Astrocyte (in vitro differentiated cells and primary cell): ENCODE measurements at regions not wholly inside any gene's neighbourhood (a gene's known extent, or its start where the extent isn't known, plus 50 kb on each side); places are given as distances from the start of the nearest gene placed in this dataset.

ENCODE experiments used
- DNase-seq: peaks from one replicate; pipeline ENCODE4 v3.0.0-alpha.2; 2010; ENCODE audit warnings: low read depth
- FAIRE-seq: peaks from 2 replicates; lab custom pipeline; 2011; peaks lifted over from hg19 to GRCh38; lab: Jason Lieb, UNC
- H2AFZ ChIP-seq: 2 replicates; pipeline ENCODE4 v1.6.0; 2012; ENCODE audit warnings: low read depth, low read length, inconsistent platforms
- H3K27ac ChIP-seq: 2 replicates; pipeline ENCODE4 v1.5.1; 2011; ENCODE audit warnings: low read depth, low read length, inconsistent platforms
- H3K27me3 ChIP-seq: 2 replicates; pipeline ENCODE4 v1.6.0; 2011; ENCODE audit warnings: low read length, inconsistent platforms; ENCODE audit not compliant: insufficient read depth
- H3K36me3 ChIP-seq: 2 replicates; pipeline ENCODE4 v1.5.1; 2011; ENCODE audit warnings: low read length, inconsistent platforms; ENCODE audit not compliant: insufficient read depth
- H3K4me1 ChIP-seq: 2 replicates; pipeline ENCODE4 v1.5.1; 2011; ENCODE audit warnings: low read length, inconsistent platforms; ENCODE audit not compliant: insufficient read depth
- H3K4me2 ChIP-seq: 2 replicates; pipeline ENCODE4 v1.6.0; 2012; ENCODE audit warnings: low read length, inconsistent platforms
- H3K4me3 ChIP-seq: 2 replicates; pipeline ENCODE4 v1.5.1; 2011; ENCODE audit warnings: low read depth, mild to moderate bottlenecking, low read length, inconsistent platforms; ENCODE audit not compliant: insufficient read depth
- H3K79me2 ChIP-seq: 2 replicates; pipeline ENCODE4 v1.6.0; 2012; ENCODE audit warnings: mild to moderate bottlenecking, low read length, inconsistent platforms; ENCODE audit not compliant: insufficient read depth
- H3K9ac ChIP-seq: 2 replicates; pipeline ENCODE4 v1.6.0; 2012; ENCODE audit warnings: mild to moderate bottlenecking, low read length, inconsistent platforms
- H3K9me3 ChIP-seq: 2 replicates; pipeline ENCODE4 v1.5.1; 2012; ENCODE audit warnings: low read depth, mild to moderate bottlenecking, low read length, inconsistent platforms; ENCODE audit not compliant: insufficient read depth
- H4K20me1 ChIP-seq: 2 replicates; pipeline ENCODE4 v1.6.0; 2012; ENCODE audit warnings: low read length, inconsistent platforms; ENCODE audit not compliant: insufficient read depth
- H3K27ac Mint-ChIP-seq: one replicate; pipeline ENCODE4 v1.8.0; 2021; ENCODE audit warnings: mild to moderate bottlenecking, mixed read lengths; ENCODE audit not compliant: unreplicated experiment
- H3K27me3 Mint-ChIP-seq: one replicate; pipeline ENCODE4 v1.8.0; 2021; ENCODE audit warnings: low read depth, mixed read lengths; ENCODE audit not compliant: unreplicated experiment
- H3K36me3 Mint-ChIP-seq: one replicate; pipeline ENCODE4 v1.8.0; 2021; ENCODE audit warnings: low read depth, mixed read lengths; ENCODE audit not compliant: unreplicated experiment
- H3K4me1 Mint-ChIP-seq: one replicate; pipeline ENCODE4 v1.8.0; 2021; ENCODE audit warnings: low read depth, mixed read lengths; ENCODE audit not compliant: unreplicated experiment
- H3K4me3 Mint-ChIP-seq: one replicate; pipeline ENCODE4 v1.8.0; 2021; ENCODE audit warnings: mild to moderate bottlenecking, moderate library complexity, mixed read lengths; ENCODE audit not compliant: unreplicated experiment
- H3K9me3 Mint-ChIP-seq: one replicate; pipeline ENCODE4 v1.8.0; 2021; ENCODE audit warnings: mild to moderate bottlenecking, mixed read lengths; ENCODE audit not compliant: unreplicated experiment
- EZH2 ChIP-seq: IDR thresholded peaks from 2 replicates; pipeline ENCODE4 v1.6.1; 2012; ENCODE audit warnings: mild to moderate bottlenecking, low read length, inconsistent platforms; ENCODE audit not compliant: insufficient read depth
- TF ChIP-seq, protein P1 (sequence below): IDR thresholded peaks from 2 replicates; pipeline ENCODE4 v1.5.1; 2011; ENCODE audit warnings: low read depth, mild to moderate bottlenecking, inconsistent platforms, low read length, moderate library complexity; ENCODE audit not compliant: insufficient read depth

DNA sequence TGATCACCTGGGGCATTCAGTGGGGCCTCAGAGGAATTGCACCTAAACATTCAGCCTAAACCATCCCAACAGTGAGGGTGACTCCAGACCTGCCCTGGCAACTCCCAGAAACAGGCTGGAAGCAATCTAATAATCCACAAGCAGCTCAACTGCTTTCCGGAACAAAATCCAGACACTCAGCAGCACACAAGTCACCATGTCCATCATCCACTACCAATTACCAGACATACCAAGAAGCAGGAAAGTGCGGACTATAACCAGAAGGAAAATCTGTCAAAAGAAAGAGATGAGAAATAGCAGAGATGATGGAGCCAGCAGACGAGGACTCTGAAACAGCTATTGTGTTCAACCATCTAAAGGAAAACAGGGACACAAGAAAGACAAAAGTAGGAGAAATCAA, 342.6 kb upstream of the ZMIZ1 start:
- no peaks in the 10 kb centered on the region for H3K9me3 ChIP-seq
- no peak overlapping the region for H3K4me3 Mint-ChIP-seq
- no peak overlapping the region for H3K27ac Mint-ChIP-seq
- H3K9me3 Mint-ChIP-seq: peaks cover 22% of the 10 kb centered on the region
- no peak overlapping the region for H3K27ac ChIP-seq
- H2AFZ ChIP-seq: no peak overlapping the region
- H3K4me2 ChIP-seq: no peak overlapping the region
- no peaks in the 10 kb centered on the region for H3K36me3 ChIP-seq
- H3K4me1 Mint-ChIP-seq: peaks cover 3% of the 10 kb centered on the region
- TF ChIP-seq EZH2: no peak
- TF ChIP-seq, protein P1, sequence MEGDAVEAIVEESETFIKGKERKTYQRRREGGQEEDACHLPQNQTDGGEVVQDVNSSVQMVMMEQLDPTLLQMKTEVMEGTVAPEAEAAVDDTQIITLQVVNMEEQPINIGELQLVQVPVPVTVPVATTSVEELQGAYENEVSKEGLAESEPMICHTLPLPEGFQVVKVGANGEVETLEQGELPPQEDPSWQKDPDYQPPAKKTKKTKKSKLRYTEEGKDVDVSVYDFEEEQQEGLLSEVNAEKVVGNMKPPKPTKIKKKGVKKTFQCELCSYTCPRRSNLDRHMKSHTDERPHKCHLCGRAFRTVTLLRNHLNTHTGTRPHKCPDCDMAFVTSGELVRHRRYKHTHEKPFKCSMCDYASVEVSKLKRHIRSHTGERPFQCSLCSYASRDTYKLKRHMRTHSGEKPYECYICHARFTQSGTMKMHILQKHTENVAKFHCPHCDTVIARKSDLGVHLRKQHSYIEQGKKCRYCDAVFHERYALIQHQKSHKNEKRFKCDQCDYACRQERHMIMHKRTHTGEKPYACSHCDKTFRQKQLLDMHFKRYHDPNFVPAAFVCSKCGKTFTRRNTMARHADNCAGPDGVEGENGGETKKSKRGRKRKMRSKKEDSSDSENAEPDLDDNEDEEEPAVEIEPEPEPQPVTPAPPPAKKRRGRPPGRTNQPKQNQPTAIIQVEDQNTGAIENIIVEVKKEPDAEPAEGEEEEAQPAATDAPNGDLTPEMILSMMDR: no peak
- H3K36me3 Mint-ChIP-seq: peaks cover 4% of the 10 kb centered on the region
- H3K27me3 ChIP-seq: peaks cover 49% of the 10 kb centered on the region
- H4K20me1 ChIP-seq: no peaks in the 10 kb centered on the region
- H3K9ac ChIP-seq: no peak overlapping the region
- no peaks in the 10 kb centered on the region for H3K4me1 ChIP-seq
- DNase-seq (no peak), FAIRE-seq (no peak)
- H3K79me2 ChIP-seq: no peaks in the 10 kb centered on the region
- H3K27me3 Mint-ChIP-seq: peaks cover 72% of the 10 kb centered on the region
- H3K4me3 ChIP-seq: no peak overlapping the region

DNA sequence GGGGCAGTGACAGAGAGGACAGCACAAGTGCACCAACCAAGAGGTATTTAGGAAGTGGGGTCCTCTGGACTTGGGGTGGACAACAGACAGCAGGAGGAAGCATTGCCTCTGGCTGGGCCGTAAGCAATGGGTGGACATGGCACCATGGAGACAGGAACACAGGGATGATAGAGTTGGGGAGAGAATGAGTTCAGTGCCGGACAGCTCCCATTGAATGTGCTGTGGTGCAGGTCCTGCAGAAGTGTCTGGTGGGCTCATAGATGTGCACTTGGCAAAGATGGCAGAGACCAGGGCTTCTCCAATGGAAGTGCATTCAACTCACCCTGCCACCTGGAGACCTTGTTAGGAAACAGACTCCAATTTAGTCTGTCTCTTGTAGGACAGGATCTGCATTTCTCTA, 341.5 kb upstream of the ZMIZ1 start:
- Mint-ChIP-seq H3K27me3 (peaks cover 80% of the 10 kb centered on the region), H3K27ac (no peak overlapping the region), H3K36me3 (peaks cover 4% of the 10 kb centered on the region), H3K4me3 (no peak overlapping the region), H3K4me1 (peaks cover 3% of the 10 kb centered on the region), H3K9me3 (peaks cover 22% of the 10 kb centered on the region)
- H2AFZ ChIP-seq: no peak overlapping the region
- H3K27ac ChIP-seq: no peak overlapping the region
- H3K27me3 ChIP-seq: peaks cover 54% of the 10 kb centered on the region
- H3K36me3 ChIP-seq: no peaks in the 10 kb centered on the region
- no peak overlapping the region for H3K4me2 ChIP-seq
- no peak overlapping the region for H3K4me3 ChIP-seq
- no peaks in the 10 kb centered on the region for H3K4me1 ChIP-seq
- no peaks in the 10 kb centered on the region for H4K20me1 ChIP-seq
- DNase-seq: no peak
- H3K9me3 ChIP-seq: no peaks in the 10 kb centered on the region
- FAIRE-seq: no peak
- no peaks in the 10 kb centered on the region for H3K79me2 ChIP-seq
- no peak overlapping the region for H3K9ac ChIP-seq
- TF ChIP-seq, protein P1: no peak
- TF ChIP-seq EZH2: no peak

DNA sequence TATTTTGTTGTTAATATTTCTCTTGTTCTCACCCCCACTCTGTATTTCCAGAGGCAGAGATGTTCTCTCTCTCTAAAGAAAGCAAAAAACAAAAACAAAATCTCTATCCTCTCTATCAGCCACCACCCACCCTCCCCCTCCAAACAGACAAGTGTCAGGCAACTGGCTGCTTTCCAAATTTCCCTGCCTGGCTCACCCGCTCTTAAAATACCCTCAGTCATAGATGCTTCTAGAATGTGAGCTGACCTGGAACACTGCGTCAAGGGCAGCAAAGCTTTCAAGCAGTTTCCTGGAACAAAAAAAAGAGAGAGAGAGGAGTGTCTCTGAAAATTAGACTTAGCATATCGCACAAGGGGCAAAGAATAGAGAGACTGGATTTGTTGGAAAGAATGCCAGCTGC, 341.0 kb upstream of the ZMIZ1 start:
- peaks cover 80% of the 10 kb centered on the region for H3K27me3 Mint-ChIP-seq
- peaks cover 4% of the 10 kb centered on the region for H3K36me3 Mint-ChIP-seq
- TF ChIP-seq EZH2: no peak
- TF ChIP-seq, protein P1: no peak
- H3K4me3 ChIP-seq: no peak overlapping the region
- H3K27ac Mint-ChIP-seq: no peak overlapping the region
- DNase-seq: no peak
- no peaks in the 10 kb centered on the region for H3K9me3 ChIP-seq
- no peak overlapping the region for H3K4me3 Mint-ChIP-seq
- H3K9ac ChIP-seq: no peak overlapping the region
- no peak overlapping the region for H3K4me2 ChIP-seq
- no peak for FAIRE-seq
- no peaks in the 10 kb centered on the region for H3K4me1 ChIP-seq
- no peak overlapping the region for H2AFZ ChIP-seq
- no peaks in the 10 kb centered on the region for H3K79me2 ChIP-seq
- H3K9me3 Mint-ChIP-seq: peaks cover 22% of the 10 kb centered on the region
- no peak overlapping the region for H3K27ac ChIP-seq
- peaks cover 54% of the 10 kb centered on the region for H3K27me3 ChIP-seq
- H3K4me1 Mint-ChIP-seq: peaks cover 3% of the 10 kb centered on the region
- H4K20me1 ChIP-seq: no peaks in the 10 kb centered on the region
- no peaks in the 10 kb centered on the region for H3K36me3 ChIP-seq
